Large intestine (tissue), 3 donors: ENCODE measurements at regions not wholly inside any gene's neighbourhood (a gene's known extent, or its start where the extent isn't known, plus 50 kb on each side); places are given as distances from the start of the nearest gene placed in this dataset.
"Not testable (repeated sequence)": the region's sequence is repeated elsewhere in the genome, so short reads cannot be mapped to it uniquely, and the experiment has no call there.

Experiments used
- DNase-seq, 2 donors: peaks; one replicate each; pipeline versions ENCODE4 v3.0.0 to v3.0.0-alpha.2; 2013
- H3K27ac ChIP-seq: one replicate; pipeline ENCODE4 v1.5.1; 2013; ENCODE audit warnings: low read length
- H3K27me3 ChIP-seq: 2 replicates; pipeline ENCODE4 v1.6.1; 2013; ENCODE audit warnings: low read length; ENCODE audit not compliant: control insufficient read depth, insufficient read depth
- H3K36me3 ChIP-seq: 2 replicates; pipeline ENCODE4 v1.6.1; 2013; ENCODE audit warnings: low read length; ENCODE audit not compliant: control insufficient read depth, insufficient read depth
- H3K4me1 ChIP-seq: one replicate; pipeline ENCODE4 v1.6.1; 2013; ENCODE audit warnings: low read length; ENCODE audit not compliant: control insufficient read depth, insufficient read depth
- H3K4me3 ChIP-seq: one replicate; pipeline ENCODE4 v1.5.1; 2013; ENCODE audit warnings: low read length
- H3K9me3 ChIP-seq: one replicate; pipeline ENCODE4 v1.6.1; 2013; ENCODE audit warnings: mild to moderate bottlenecking, low read depth, low read length, moderate library complexity; ENCODE audit not compliant: control insufficient read depth
- WGBS: methylation state at CpG from one replicate; pipeline ENCODE4 v1.1.5; 2013; ENCODE audit warnings: low lambda C conversion rate; ENCODE audit not compliant: insufficient coverage; 5-methylcytosine and 5-hydroxymethylcytosine counted together

- Histone ChIP-seq H3K27ac (no peak overlapping the region), H3K9me3 (no peaks in the 10 kb centered on the region), H3K4me1 (no peaks in the 10 kb centered on the region), H3K4me3 (no peak overlapping the region), H3K27me3 (no peaks in the 10 kb centered on the region), H3K36me3 (no peaks in the 10 kb centered on the region)
- no peak for DNase-seq
- no CpG with 5 or more reads among the region's 3 CpGs for WGBS
Observed at GRCh38 chr4:64738240-64738639, 329.0 kb upstream of the TECRL start.

DNA sequence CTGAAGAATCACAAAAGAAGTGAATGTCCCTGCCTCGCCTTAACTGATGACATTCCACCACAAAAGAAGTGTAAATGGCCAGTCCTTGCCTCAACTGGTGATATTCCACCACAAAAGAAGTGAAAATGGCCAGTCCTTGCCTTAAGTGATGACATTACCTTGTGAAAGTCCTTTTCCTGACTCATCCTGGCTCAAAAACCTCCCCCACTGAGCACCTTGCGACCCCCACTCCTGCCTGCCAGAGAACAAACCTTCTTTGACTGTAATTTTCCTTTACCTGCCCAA, 328.5 kb upstream of the TECRL start:
- not testable (repeated sequence) for H3K36me3 ChIP-seq, H3K4me3 ChIP-seq, H3K27ac ChIP-seq, H3K4me1 ChIP-seq, DNase-seq, H3K27me3 ChIP-seq, H3K9me3 ChIP-seq
- no CpG with 5 or more reads among the region's 2 CpGs for WGBS

- no peak for DNase-seq
- Histone ChIP-seq H3K27ac (no peak overlapping the region), H3K4me3 (no peak overlapping the region), H3K9me3 (no peaks in the 10 kb centered on the region), H3K4me1 (no peaks in the 10 kb centered on the region), H3K36me3 (no peaks in the 10 kb centered on the region), H3K27me3 (no peaks in the 10 kb centered on the region)
- WGBS: no CpG with 5 or more reads among the region's 2 CpGs
Observed at GRCh38 chr4:64737026-64737853, 328.0 kb upstream of the TECRL start.

- no peak overlapping the region for H3K27ac ChIP-seq
Observed at GRCh38 chr4:64729561-64729960, 320.3 kb upstream of the TECRL start.

DNA sequence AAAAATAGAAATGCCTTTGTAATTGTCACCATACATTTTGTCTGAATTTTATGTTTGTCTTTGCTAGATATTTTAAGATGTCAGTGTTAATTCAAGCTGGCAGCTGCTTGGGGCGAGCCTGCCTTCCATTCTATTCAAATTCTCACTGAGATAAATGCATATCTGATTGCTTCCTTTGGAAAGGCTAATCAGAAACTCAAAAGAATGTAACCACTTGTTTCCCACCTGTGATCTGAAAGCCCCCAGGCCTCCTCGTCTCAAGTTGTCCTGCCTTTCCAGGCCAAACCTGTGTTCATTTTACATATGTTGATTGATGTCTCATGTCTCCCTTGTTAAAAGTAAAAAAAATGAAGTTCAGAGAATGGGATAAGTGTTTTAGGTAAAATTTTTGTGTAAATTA, 318.7 kb upstream of the TECRL start:
- no CpG with 5 or more reads among the region's 2 CpGs for WGBS
- Histone ChIP-seq H3K4me3 (no peak overlapping the region), H3K4me1 (no peaks in the 10 kb centered on the region), H3K27me3 (no peaks in the 10 kb centered on the region), H3K27ac (no peak overlapping the region), H3K36me3 (no peaks in the 10 kb centered on the region), H3K9me3 (no peaks in the 10 kb centered on the region)
- DNase-seq: no peak

More at GRCh38 chr4:64729561-64729960, 320.3 kb upstream of the TECRL start:
- DNase-seq: no peak
- 0% methylated on average over 1 of the region's 4 CpGs for WGBS
- no peaks in the 10 kb centered on the region for H3K4me1 ChIP-seq
- H3K9me3 ChIP-seq: no peaks in the 10 kb centered on the region
- no peaks in the 10 kb centered on the region for H3K27me3 ChIP-seq
- no peak overlapping the region for H3K4me3 ChIP-seq
- H3K36me3 ChIP-seq: no peaks in the 10 kb centered on the region

DNA sequence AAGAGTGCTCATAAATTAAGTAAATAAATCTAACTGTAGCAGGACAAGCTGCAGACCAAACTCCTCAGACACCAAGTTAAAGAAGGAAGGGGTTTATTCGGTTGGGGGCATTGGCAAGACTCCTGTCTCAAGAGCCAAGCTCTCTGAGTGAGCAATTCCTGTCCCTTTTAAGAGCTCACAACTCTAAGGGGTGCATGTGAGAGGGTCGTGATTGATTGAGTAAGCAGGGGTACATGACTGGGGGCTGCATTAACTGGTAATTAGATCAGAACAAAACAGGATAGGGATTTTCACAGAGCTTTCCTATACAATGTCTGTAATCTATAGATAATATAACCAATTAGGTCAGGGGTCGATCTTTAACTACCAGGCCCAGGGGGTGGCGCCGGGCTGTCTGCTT, 318.1 kb upstream of the TECRL start:
- H3K27ac ChIP-seq, H3K9me3 ChIP-seq, H3K4me1 ChIP-seq, DNase-seq, H3K27me3 ChIP-seq, H3K4me3 ChIP-seq, H3K36me3 ChIP-seq: not testable (repeated sequence)
- 94% methylated on average over 3 of the region's 5 CpGs for WGBS

- Histone ChIP-seq H3K4me1 (no peaks in the 10 kb centered on the region), H3K4me3 (no peak overlapping the region), H3K36me3 (no peaks in the 10 kb centered on the region), H3K9me3 (no peaks in the 10 kb centered on the region), H3K27me3 (no peaks in the 10 kb centered on the region), H3K27ac (no peak overlapping the region)
- WGBS: no CpG with 5 or more reads among the region's 9 CpGs
- no peak for DNase-seq
Observed at GRCh38 chr4:64724689-64725088, 315.4 kb upstream of the TECRL start.

- H3K36me3 ChIP-seq: no peaks in the 10 kb centered on the region
- WGBS: 100% methylated on average over 1 of the region's 3 CpGs
- no peaks in the 10 kb centered on the region for H3K9me3 ChIP-seq
- H3K4me3 ChIP-seq: no peak overlapping the region
- no peaks in the 10 kb centered on the region for H3K27me3 ChIP-seq
- no peak overlapping the region for H3K27ac ChIP-seq
- H3K4me1 ChIP-seq: no peaks in the 10 kb centered on the region
- no peak for DNase-seq
Observed at GRCh38 chr4:64721106-64721505, 311.9 kb upstream of the TECRL start.

GRCh38 chr4:64718091-64718490, 308.8 kb upstream of the TECRL start:
- H3K4me3 ChIP-seq: no peak overlapping the region
- WGBS: no CpG with 5 or more reads among the region's 3 CpGs
- no peaks in the 10 kb centered on the region for H3K36me3 ChIP-seq
- no peaks in the 10 kb centered on the region for H3K9me3 ChIP-seq
- H3K27me3 ChIP-seq: no peaks in the 10 kb centered on the region
- DNase-seq: peak in 1 of 2 donors; percentile 35
- no peaks in the 10 kb centered on the region for H3K4me1 ChIP-seq
- H3K27ac ChIP-seq: no peak overlapping the region

GRCh38 chr4:64715741-64716140, 306.5 kb upstream of the TECRL start:
- H3K9me3 ChIP-seq: no peaks in the 10 kb centered on the region
- no peaks in the 10 kb centered on the region for H3K27me3 ChIP-seq
- no peak overlapping the region for H3K4me3 ChIP-seq
- H3K27ac ChIP-seq: no peak overlapping the region
- H3K4me1 ChIP-seq: no peaks in the 10 kb centered on the region
- no peak for DNase-seq
- H3K36me3 ChIP-seq: no peaks in the 10 kb centered on the region

DNA sequence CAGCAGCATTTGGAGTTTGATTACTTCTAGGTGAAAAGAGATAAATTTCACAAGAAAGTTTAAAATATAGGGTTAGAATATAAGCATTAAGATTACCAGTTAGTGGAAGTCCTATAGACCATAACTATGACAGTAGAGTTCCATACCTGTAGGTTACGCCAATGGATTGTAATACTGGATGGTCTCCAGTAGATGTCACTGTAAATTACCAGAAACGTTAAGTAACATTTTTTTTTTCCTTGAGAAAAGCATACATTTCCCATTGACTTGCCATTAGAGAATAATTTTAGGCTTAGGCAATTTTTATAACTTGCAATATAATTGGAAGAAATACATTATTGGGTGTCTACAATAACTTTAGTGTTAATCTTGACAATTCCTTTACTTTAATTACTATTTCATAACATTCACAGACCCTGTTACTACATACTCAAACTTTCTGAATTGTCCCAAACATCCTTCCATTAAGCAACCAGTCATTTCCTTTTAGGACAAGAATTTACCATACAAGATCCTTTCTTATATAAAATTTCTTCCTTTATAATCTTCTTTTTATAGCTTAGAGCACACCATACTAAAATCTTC, 304.1 kb upstream of the TECRL start:
- WGBS: 0% methylated on average over 1 of the region's 2 CpGs

More for the DNA sequence above, 304.1 kb upstream of the TECRL start:
- no peaks in the 10 kb centered on the region for H3K36me3 ChIP-seq
- no peak overlapping the region for H3K27ac ChIP-seq
- no peaks in the 10 kb centered on the region for H3K9me3 ChIP-seq
- no peaks in the 10 kb centered on the region for H3K27me3 ChIP-seq
- no peaks in the 10 kb centered on the region for H3K4me1 ChIP-seq
- H3K4me3 ChIP-seq: no peak overlapping the region
- DNase-seq: peak in 1 of 2 donors; percentile 16
